GM23248 (cell line): ENCODE measurements at regions not wholly inside any gene's neighbourhood (a gene's known extent, or its start where the extent isn't known, plus 50 kb on each side); places are given as distances from the start of the nearest gene placed in this dataset.

Experiments used
- DNase-seq: peaks from one replicate; pipeline ENCODE4 v3.0.0-alpha.2; 2015
- H2AFZ ChIP-seq: fragments of 200-600 bp; sonication (generic); 2 replicates; pipeline ENCODE4 v1.6.1; 2016; ENCODE audit warnings: antibody characterized with exemption
- H3F3A ChIP-seq: fragments of 200-600 bp; sonication (generic); 2 replicates; pipeline ENCODE4 v1.6.1; 2016; ENCODE audit warnings: mild to moderate bottlenecking, antibody characterized with exemption, mixed run types; ENCODE audit not compliant: insufficient read depth
- H3K27ac ChIP-seq: fragments of 200-600 bp; sonication (generic); 2 replicates; pipeline ENCODE4 v1.5.1; 2016; ENCODE audit warnings: mild to moderate bottlenecking
- H3K27me3 ChIP-seq: fragments of 200-600 bp; sonication (generic); replicated peaks from 2 replicates; pipeline ENCODE4 v1.6.1; 2016; ENCODE audit warnings: mild to moderate bottlenecking; ENCODE audit not compliant: insufficient read depth
- H3K36me3 ChIP-seq: fragments of 200-600 bp; sonication (generic); 2 replicates; pipeline ENCODE4 v1.6.1; 2016; ENCODE audit warnings: low read depth, mild to moderate bottlenecking
- H3K4me1 ChIP-seq: fragments of 200-600 bp; sonication (generic); 2 replicates; pipeline ENCODE4 v1.6.1; 2016; ENCODE audit warnings: mild to moderate bottlenecking; ENCODE audit not compliant: insufficient read depth
- H3K4me2 ChIP-seq: fragments of 200-600 bp; sonication (generic); one replicate; pipeline ENCODE4 v1.6.1; 2016; ENCODE audit warnings: mild to moderate bottlenecking; ENCODE audit not compliant: unreplicated experiment
- H3K4me3 ChIP-seq: fragments of 200-600 bp; sonication (generic); 2 replicates; pipeline ENCODE4 v1.5.1; 2016; ENCODE audit warnings: mild to moderate bottlenecking
- H3K79me2 ChIP-seq: fragments of 200-600 bp; sonication (generic); 2 replicates; pipeline ENCODE4 v1.6.1; 2016; ENCODE audit warnings: mild to moderate bottlenecking; ENCODE audit not compliant: insufficient read depth
- H3K9ac ChIP-seq: fragments of 200-600 bp; sonication (generic); 2 replicates; pipeline ENCODE4 v1.6.1; 2016; ENCODE audit warnings: mild to moderate bottlenecking
- H3K9me2 ChIP-seq: fragments of 200-600 bp; sonication (generic); 2 replicates; pipeline ENCODE4 v1.6.1; 2016; ENCODE audit warnings: mixed run types, mild to moderate bottlenecking, moderate library complexity; ENCODE audit not compliant: insufficient read depth
- H3K9me3 ChIP-seq: fragments of 200-600 bp; sonication (generic); one replicate; pipeline ENCODE4 v1.6.1; 2017; ENCODE audit warnings: low read depth
- H4K20me1 ChIP-seq: fragments of 200-600 bp; sonication (generic); 2 replicates; pipeline ENCODE4 v1.6.0; 2016; ENCODE audit not compliant: insufficient read depth
- EZH2 ChIP-seq: fragments of 200-600 bp; sonication (generic); IDR thresholded peaks from 2 replicates; pipeline ENCODE4 v1.6.1; 2018; ENCODE audit warnings: antibody characterized with exemption, mild to moderate bottlenecking; ENCODE audit not compliant: insufficient read depth, poor library complexity, severe bottlenecking
- EZH2phosphoT487 ChIP-seq: fragments of 200-600 bp; sonication (generic); IDR thresholded peaks from 2 replicates; pipeline ENCODE4 v1.6.1; 2018; ENCODE audit warnings: antibody characterized with exemption, moderate library complexity, mild to moderate bottlenecking, low read depth; ENCODE audit not compliant: insufficient read depth
- WGBS, 2 experiments: methylation state at CpG; one replicate each; pipeline ENCODE4 v1.1.6; 2015 to 2017; ENCODE audit warnings: low lambda C conversion rate in 2 of 2, low coverage in 1 of 2; ENCODE audit errors: missing lambda C conversion rate in 2 of 2; 5-methylcytosine and 5-hydroxymethylcytosine counted together
- in situ Hi-C: fragments of 300-500 bp; cut with MboI; formaldehyde crosslinking; loops from 2 replicates; pipeline ENCODE4 v1.15.0; 2020

- TF ChIP-seq EZH2 (no peak), EZH2phosphoT487 (no peak)
- Histone ChIP-seq H3K9me2 (no peaks in the 10 kb centered on the region), H3K79me2 (no peaks in the 10 kb centered on the region), H3K9me3 (no peaks in the 10 kb centered on the region), H2AFZ (no peak overlapping the region), H3K27me3 (no peaks in the 10 kb centered on the region), H3K9ac (no peak overlapping the region), H3K36me3 (no peaks in the 10 kb centered on the region), H4K20me1 (no peaks in the 10 kb centered on the region), H3F3A (no peaks in the 10 kb centered on the region), H3K4me1 (no peaks in the 10 kb centered on the region), H3K27ac (no peak overlapping the region), H3K4me2 (no peak overlapping the region), H3K4me3 (no peak overlapping the region)
- 13 to 22% methylated on average over 3 of the region's 3 CpGs for WGBS, 2 experiments
- in situ Hi-C loops = no loop called here
- DNase-seq = no peak
These were observed 1082.6 kb upstream of the PHF14 start for GRCh38 chr7:9891056-9891455.

GRCh38 chr7:9900339-9900738 is 1073.3 kb upstream of the PHF14 start:
- Histone ChIP-seq H3K9ac (no peak overlapping the region), H2AFZ (no peak overlapping the region), H3K4me1 (no peaks in the 10 kb centered on the region), H3F3A (no peaks in the 10 kb centered on the region), H3K4me3 (no peak overlapping the region), H3K9me2 (no peaks in the 10 kb centered on the region), H3K4me2 (no peak overlapping the region), H4K20me1 (no peaks in the 10 kb centered on the region), H3K36me3 (no peaks in the 10 kb centered on the region), H3K27me3 (no peaks in the 10 kb centered on the region), H3K79me2 (no peaks in the 10 kb centered on the region), H3K9me3 (no peaks in the 10 kb centered on the region), H3K27ac (no peak overlapping the region)
- in situ Hi-C loops = no loop called here
- no peak for DNase-seq
- no peak for TF ChIP-seq EZH2
- TF ChIP-seq EZH2phosphoT487 = no peak
- WGBS, 2 experiments = 2 to 8% methylated on average over 2 of the region's 2 CpGs

- H3K36me3 ChIP-seq = no peaks in the 10 kb centered on the region
- no peak overlapping the region for H3K4me2 ChIP-seq
- no peak overlapping the region for H3K27ac ChIP-seq
- H3F3A ChIP-seq = no peaks in the 10 kb centered on the region
- WGBS, 2 experiments = 29 to 30% methylated on average over 3 of the region's 3 CpGs
- no peaks in the 10 kb centered on the region for H3K79me2 ChIP-seq
- H3K9me3 ChIP-seq = no peaks in the 10 kb centered on the region
- in situ Hi-C loops = no loop called here
- no peaks in the 10 kb centered on the region for H4K20me1 ChIP-seq
- no peak for DNase-seq
- no peak for TF ChIP-seq EZH2phosphoT487
- no peak for TF ChIP-seq EZH2
- H3K9ac ChIP-seq = no peak overlapping the region
- no peak overlapping the region for H2AFZ ChIP-seq
- H3K27me3 ChIP-seq = no peaks in the 10 kb centered on the region
- H3K4me1 ChIP-seq = no peaks in the 10 kb centered on the region
- H3K4me3 ChIP-seq = no peak overlapping the region
- no peaks in the 10 kb centered on the region for H3K9me2 ChIP-seq
These were observed 1052.3 kb upstream of the PHF14 start for GRCh38 chr7:9921326-9921725.

- no peaks in the 10 kb centered on the region for H3K79me2 ChIP-seq
- DNase-seq = peak; percentile 2
- no peak overlapping the region for H2AFZ ChIP-seq
- H3K36me3 ChIP-seq = no peaks in the 10 kb centered on the region
- H3K9me3 ChIP-seq = no peaks in the 10 kb centered on the region
- no peak overlapping the region for H3K27ac ChIP-seq
- no peaks in the 10 kb centered on the region for H3F3A ChIP-seq
- H3K4me2 ChIP-seq = no peak overlapping the region
- H3K27me3 ChIP-seq = no peaks in the 10 kb centered on the region
- 0 to 3% methylated on average over 2 of the region's 2 CpGs for WGBS, 2 experiments
- H4K20me1 ChIP-seq = no peaks in the 10 kb centered on the region
- no peak overlapping the region for H3K9ac ChIP-seq
- H3K4me3 ChIP-seq = no peak overlapping the region
- no peak for TF ChIP-seq EZH2
- TF ChIP-seq EZH2phosphoT487 = no peak
- in situ Hi-C loops = no loop called here
- no peaks in the 10 kb centered on the region for H3K9me2 ChIP-seq
- no peaks in the 10 kb centered on the region for H3K4me1 ChIP-seq
These were observed 1035.6 kb upstream of the PHF14 start for GRCh38 chr7:9937944-9938631.

GRCh38 chr7:9939176-9939575 is 1034.5 kb upstream of the PHF14 start:
- Histone ChIP-seq H3K4me3 (no peak overlapping the region), H3K4me2 (no peak overlapping the region), H3K9ac (no peak overlapping the region), H3K79me2 (no peaks in the 10 kb centered on the region), H3K9me2 (no peaks in the 10 kb centered on the region), H3F3A (no peaks in the 10 kb centered on the region), H3K4me1 (no peaks in the 10 kb centered on the region), H2AFZ (no peak overlapping the region), H3K36me3 (no peaks in the 10 kb centered on the region), H3K27ac (no peak overlapping the region), H3K9me3 (no peaks in the 10 kb centered on the region), H3K27me3 (no peaks in the 10 kb centered on the region), H4K20me1 (no peaks in the 10 kb centered on the region)
- no peak for TF ChIP-seq EZH2phosphoT487
- TF ChIP-seq EZH2 = no peak
- DNase-seq = no peak
- in situ Hi-C loops = no loop called here
